ENCODE measurements at regions not wholly inside any gene's neighbourhood (a gene's known extent, or its start where the extent isn't known, plus 50 kb on each side); places are given as distances from the start of the nearest gene placed in this dataset.

- no peak for DNase-seq (ENCODE audit: low read depth)
- no peak overlapping the region for H3K4me3 ChIP-seq (ENCODE audit: low read depth, low read length)
- TF ChIP-seq MYC (IDR thresholded peaks at IDR 0.05; ENCODE audit: low read depth, low read length): no peak
- TF ChIP-seq MAX (IDR thresholded peaks at IDR 0.05; ENCODE audit: low read depth, low read length): no peak
- TF ChIP-seq POLR2A (IDR thresholded peaks at IDR 0.05; ENCODE audit: extremely low read depth, insufficient read length): no peak
- TF ChIP-seq, protein P1, sequence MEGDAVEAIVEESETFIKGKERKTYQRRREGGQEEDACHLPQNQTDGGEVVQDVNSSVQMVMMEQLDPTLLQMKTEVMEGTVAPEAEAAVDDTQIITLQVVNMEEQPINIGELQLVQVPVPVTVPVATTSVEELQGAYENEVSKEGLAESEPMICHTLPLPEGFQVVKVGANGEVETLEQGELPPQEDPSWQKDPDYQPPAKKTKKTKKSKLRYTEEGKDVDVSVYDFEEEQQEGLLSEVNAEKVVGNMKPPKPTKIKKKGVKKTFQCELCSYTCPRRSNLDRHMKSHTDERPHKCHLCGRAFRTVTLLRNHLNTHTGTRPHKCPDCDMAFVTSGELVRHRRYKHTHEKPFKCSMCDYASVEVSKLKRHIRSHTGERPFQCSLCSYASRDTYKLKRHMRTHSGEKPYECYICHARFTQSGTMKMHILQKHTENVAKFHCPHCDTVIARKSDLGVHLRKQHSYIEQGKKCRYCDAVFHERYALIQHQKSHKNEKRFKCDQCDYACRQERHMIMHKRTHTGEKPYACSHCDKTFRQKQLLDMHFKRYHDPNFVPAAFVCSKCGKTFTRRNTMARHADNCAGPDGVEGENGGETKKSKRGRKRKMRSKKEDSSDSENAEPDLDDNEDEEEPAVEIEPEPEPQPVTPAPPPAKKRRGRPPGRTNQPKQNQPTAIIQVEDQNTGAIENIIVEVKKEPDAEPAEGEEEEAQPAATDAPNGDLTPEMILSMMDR (IDR thresholded peaks at IDR 0.05; ENCODE audit: low read depth, low read length): no peak
These were observed 142.6 kb upstream of the MCHR2 start for GRCh38 chr6:100136590-100136989.

DNA sequence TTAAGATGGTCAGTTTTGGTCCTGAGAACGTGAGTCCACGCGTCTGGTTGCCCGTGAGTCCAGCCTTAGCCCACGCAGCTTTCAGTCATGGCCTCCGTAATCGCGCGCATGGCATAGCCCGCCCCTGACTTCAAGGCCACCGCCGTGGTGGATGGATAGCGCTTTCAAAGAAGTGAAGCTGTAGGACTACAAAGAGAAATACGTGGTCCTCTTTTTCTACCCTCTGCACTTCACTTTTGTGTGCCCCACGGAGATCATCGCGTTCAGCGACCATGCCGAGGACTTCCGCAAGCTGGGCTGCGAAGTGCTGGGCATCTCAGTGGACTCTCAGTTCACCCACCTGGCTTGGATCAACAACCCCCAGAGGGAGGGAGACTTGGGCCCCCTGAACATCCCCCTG, 142.0 kb upstream of the MCHR2 start:
- no peak overlapping the region for H3K4me3 ChIP-seq (ENCODE audit: low read depth, low read length)
- TF ChIP-seq, protein P1 (IDR thresholded peaks at IDR 0.05; ENCODE audit: low read depth, low read length): no peak
- TF ChIP-seq MYC (IDR thresholded peaks at IDR 0.05; ENCODE audit: low read depth, low read length) (no peak), MAX (IDR thresholded peaks at IDR 0.05; ENCODE audit: low read depth, low read length) (no peak), POLR2A (IDR thresholded peaks at IDR 0.05; ENCODE audit: extremely low read depth, insufficient read length) (no peak)

DNA sequence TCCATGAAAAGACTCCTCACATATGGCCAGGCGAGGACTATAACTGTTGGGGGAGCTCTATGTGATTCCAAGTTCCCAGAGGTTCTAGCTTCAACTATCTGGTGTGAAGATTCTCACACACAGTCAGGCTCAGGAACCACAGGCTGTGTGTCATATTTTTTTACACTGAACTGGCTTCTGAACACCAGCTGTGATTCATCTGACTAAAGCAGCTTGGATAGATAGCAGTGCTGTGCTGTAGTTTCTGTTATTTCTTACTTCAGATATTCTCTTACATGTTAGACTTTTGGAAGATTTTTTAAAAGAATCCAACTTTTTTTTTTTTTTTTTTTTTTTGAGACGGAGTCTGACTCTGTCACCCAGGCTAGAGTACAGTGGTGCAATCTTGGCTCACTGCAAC, 140.7 kb upstream of the MCHR2 start:
- H3K4me3 ChIP-seq (ENCODE audit: low read depth, low read length): no peak overlapping the region
- TF ChIP-seq MAX (IDR thresholded peaks at IDR 0.05; ENCODE audit: low read depth, low read length) (no peak), MYC (IDR thresholded peaks at IDR 0.05; ENCODE audit: low read depth, low read length) (no peak), POLR2A (IDR thresholded peaks at IDR 0.05; ENCODE audit: extremely low read depth, insufficient read length) (no peak)
- TF ChIP-seq, protein P1 (IDR thresholded peaks at IDR 0.05; ENCODE audit: low read depth, low read length): no peak
- no peak for DNase-seq (ENCODE audit: low read depth)

More for the DNA sequence above, 142.0 kb upstream of the MCHR2 start:
- no peak for DNase-seq (ENCODE audit: low read depth)

GRCh38 chr6:100134297-100134696, 140.3 kb upstream of the MCHR2 start:
- DNase-seq (ENCODE audit: low read depth): no peak
- TF ChIP-seq, protein P1 (IDR thresholded peaks at IDR 0.05; ENCODE audit: low read depth, low read length): no peak
- no peak for TF ChIP-seq POLR2A (IDR thresholded peaks at IDR 0.05; ENCODE audit: extremely low read depth, insufficient read length)
- no peak for TF ChIP-seq MAX (IDR thresholded peaks at IDR 0.05; ENCODE audit: low read depth, low read length)
- no peak for TF ChIP-seq MYC (IDR thresholded peaks at IDR 0.05; ENCODE audit: low read depth, low read length)
- H3K4me3 ChIP-seq (ENCODE audit: low read depth, low read length): no peak overlapping the region

- DNase-seq (ENCODE audit: low read depth): no peak
- TF ChIP-seq, protein P1 (IDR thresholded peaks at IDR 0.05; ENCODE audit: low read depth, low read length): no peak
- TF ChIP-seq MYC (IDR thresholded peaks at IDR 0.05; ENCODE audit: low read depth, low read length) (no peak), POLR2A (IDR thresholded peaks at IDR 0.05; ENCODE audit: extremely low read depth, insufficient read length) (no peak), MAX (IDR thresholded peaks at IDR 0.05; ENCODE audit: low read depth, low read length) (no peak)
These were observed 138.0 kb upstream of the MCHR2 start for GRCh38 chr6:100132005-100132404.

GRCh38 chr6:100130630-100131029, 136.6 kb upstream of the MCHR2 start:
- TF ChIP-seq MAX (IDR thresholded peaks at IDR 0.05; ENCODE audit: low read depth, low read length): no peak
- TF ChIP-seq POLR2A (IDR thresholded peaks at IDR 0.05; ENCODE audit: extremely low read depth, insufficient read length): no peak
- TF ChIP-seq MYC (IDR thresholded peaks at IDR 0.05; ENCODE audit: low read depth, low read length): no peak
- TF ChIP-seq, protein P1 (IDR thresholded peaks at IDR 0.05; ENCODE audit: low read depth, low read length): no peak
- DNase-seq (ENCODE audit: low read depth): no peak
- H3K4me3 ChIP-seq (ENCODE audit: low read depth, low read length): no peak overlapping the region

More at GRCh38 chr6:100132005-100132404, 138.0 kb upstream of the MCHR2 start:
- H3K4me3 ChIP-seq (ENCODE audit: low read depth, low read length): no peak overlapping the region

All from NB4 (cell line).